Sigmoid colon (tissue), 4 donors: ENCODE measurements at regions not wholly inside any gene's neighbourhood (a gene's known extent, or its start where the extent isn't known, plus 50 kb on each side); places are given as distances from the start of the nearest gene placed in this dataset.

ENCODE experiments used
- POLR2A ChIP-seq, 2 donors: fragments of 450-650 bp; IDR thresholded peaks; one replicate each; pipeline ENCODE4 v1.6.1; 2016; ENCODE audit warnings: antibody characterized with exemption in 2 of 2, mild to moderate bottlenecking in 2 of 2, moderate library complexity in 2 of 2
- POLR2AphosphoS5 ChIP-seq, 4 donors: sonication (generic); formaldehyde crosslinking; IDR thresholded peaks; one replicate each; pipeline ENCODE4 v1.6.1; 2017; ENCODE audit warnings: antibody characterized with exemption in 4 of 4
- TF ChIP-seq, protein P1 (sequence below), 4 experiments: fragments of 450-650 bp in 3 of 4; fragments of 200-600 bp in 1 of 4; IDR thresholded peaks; one replicate each; pipeline ENCODE4 v1.5.1; 2016 to 2019; ENCODE audit warnings: antibody characterized with exemption in 4 of 4, mild to moderate bottlenecking in 3 of 4, moderate library complexity in 2 of 4

DNA sequence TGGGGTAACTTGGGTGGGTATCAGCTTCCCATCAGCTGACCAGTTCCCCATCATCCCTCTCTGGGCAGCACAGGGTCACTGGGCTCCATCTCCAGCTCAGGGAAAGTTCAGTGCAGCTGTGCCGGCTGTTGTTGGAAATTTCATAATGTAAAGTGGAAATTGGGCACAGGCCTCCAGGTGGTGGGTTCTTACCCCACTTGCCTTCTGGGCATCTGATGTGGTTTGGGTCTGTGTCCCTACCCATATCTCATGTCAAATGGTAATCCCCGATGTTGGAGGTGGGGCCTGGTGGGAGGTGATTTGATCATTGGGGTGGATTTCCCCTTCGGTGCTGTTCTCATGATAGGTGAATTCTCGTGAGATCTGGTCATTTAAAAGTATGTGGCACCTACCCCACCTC is 59.7 kb upstream of the PSEN2 start:
- TF ChIP-seq, protein P1, sequence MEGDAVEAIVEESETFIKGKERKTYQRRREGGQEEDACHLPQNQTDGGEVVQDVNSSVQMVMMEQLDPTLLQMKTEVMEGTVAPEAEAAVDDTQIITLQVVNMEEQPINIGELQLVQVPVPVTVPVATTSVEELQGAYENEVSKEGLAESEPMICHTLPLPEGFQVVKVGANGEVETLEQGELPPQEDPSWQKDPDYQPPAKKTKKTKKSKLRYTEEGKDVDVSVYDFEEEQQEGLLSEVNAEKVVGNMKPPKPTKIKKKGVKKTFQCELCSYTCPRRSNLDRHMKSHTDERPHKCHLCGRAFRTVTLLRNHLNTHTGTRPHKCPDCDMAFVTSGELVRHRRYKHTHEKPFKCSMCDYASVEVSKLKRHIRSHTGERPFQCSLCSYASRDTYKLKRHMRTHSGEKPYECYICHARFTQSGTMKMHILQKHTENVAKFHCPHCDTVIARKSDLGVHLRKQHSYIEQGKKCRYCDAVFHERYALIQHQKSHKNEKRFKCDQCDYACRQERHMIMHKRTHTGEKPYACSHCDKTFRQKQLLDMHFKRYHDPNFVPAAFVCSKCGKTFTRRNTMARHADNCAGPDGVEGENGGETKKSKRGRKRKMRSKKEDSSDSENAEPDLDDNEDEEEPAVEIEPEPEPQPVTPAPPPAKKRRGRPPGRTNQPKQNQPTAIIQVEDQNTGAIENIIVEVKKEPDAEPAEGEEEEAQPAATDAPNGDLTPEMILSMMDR (IDR thresholded peaks at IDR 0.05), result no peak
- TF ChIP-seq POLR2A (IDR thresholded peaks at IDR 0.05), result no peak
- TF ChIP-seq POLR2AphosphoS5 (IDR thresholded peaks at IDR 0.05), result no peak
